PFSK-1 (cell line): ENCODE measurements at regions not wholly inside any gene's neighbourhood (a gene's known extent, or its start where the extent isn't known, plus 50 kb on each side); places are given as distances from the start of the nearest gene placed in this dataset.

Experiments used
- FOXP2 ChIP-seq: optimal IDR thresholded peaks from 2 replicates; pipeline ENCODE3; 2011; ENCODE audit warnings: borderline replicate concordance, control low read depth, inconsistent platforms; ENCODE audit not compliant: insufficient read depth; ENCODE audit errors: extremely low read length, extremely low read depth
- POLR2AphosphoS5 ChIP-seq: IDR thresholded peaks from 2 replicates; pipeline ENCODE4 v1.6.1; 2012; ENCODE audit warnings: low read depth, mild to moderate bottlenecking, control low read depth, low read length, moderate library complexity
- REST ChIP-seq, 2 experiments: IDR thresholded peaks; 2 replicates each; pipeline versions ENCODE4 v1.6.1 to v1.8.0; 2011 to 2012; ENCODE audit warnings: low read depth in 2 of 2, low read length in 2 of 2, control low read depth in 1 of 2, inconsistent platforms in 1 of 2, mild to moderate bottlenecking in 1 of 2, moderate library complexity in 1 of 2; ENCODE audit not compliant: insufficient read depth in 1 of 2
- SIN3A ChIP-seq: IDR thresholded peaks from 2 replicates; pipeline ENCODE4 v1.6.1; 2012; ENCODE audit warnings: mild to moderate bottlenecking, low read length, moderate library complexity, borderline replicate concordance; ENCODE audit not compliant: insufficient read depth
- TAF1 ChIP-seq: IDR thresholded peaks from 2 replicates; pipeline ENCODE4 v1.6.1; 2012; ENCODE audit warnings: low read length, control low read depth, borderline replicate concordance; ENCODE audit not compliant: insufficient read depth

- TF ChIP-seq REST (IDR thresholded peaks at IDR 0.05; ENCODE audit: insufficient read depth in 1 of 2, low read depth in 2 of 2, low read length in 2 of 2) (no peak), TAF1 (no peak), SIN3A (no peak), FOXP2 (no peak), POLR2AphosphoS5 (no peak)
Measured at GRCh38 chr2:79434362-79434761, 78.5 kb upstream of the CTNNA2 start.

GRCh38 chr2:79432731-79433146 lies 80.1 kb upstream of the CTNNA2 start:
- TF ChIP-seq TAF1: no peak
- no peak for TF ChIP-seq POLR2AphosphoS5
- no peak for TF ChIP-seq REST (IDR thresholded peaks at IDR 0.05; ENCODE audit: insufficient read depth in 1 of 2, low read depth in 2 of 2, low read length in 2 of 2)
- TF ChIP-seq SIN3A: no peak
- no peak for TF ChIP-seq FOXP2

GRCh38 chr2:79428745-79429144 lies 84.1 kb upstream of the CTNNA2 start:
- TF ChIP-seq FOXP2 (no peak), SIN3A (no peak), REST (IDR thresholded peaks at IDR 0.05; ENCODE audit: insufficient read depth in 1 of 2, low read depth in 2 of 2, low read length in 2 of 2) (no peak), TAF1 (no peak), POLR2AphosphoS5 (no peak)

- TF ChIP-seq SIN3A: no peak
Measured at GRCh38 chr2:79414690-79415089, 98.2 kb upstream of the CTNNA2 start.

GRCh38 chr2:79394485-79394859 lies 118.4 kb upstream of the CTNNA2 start:
- no peak for TF ChIP-seq TAF1

- TF ChIP-seq SIN3A: no peak
- no peak for TF ChIP-seq TAF1
- no peak for TF ChIP-seq FOXP2
Measured at GRCh38 chr2:79393806-79394484, 118.9 kb upstream of the CTNNA2 start.

- TF ChIP-seq SIN3A: no peak
Measured at GRCh38 chr2:79393107-79393685, 119.7 kb upstream of the CTNNA2 start.
